Neural crest cell (in vitro differentiated cells): ENCODE measurements at regions not wholly inside any gene's neighbourhood (a gene's known extent, or its start where the extent isn't known, plus 50 kb on each side); places are given as distances from the start of the nearest gene placed in this dataset.

Experiments
- DNase-seq: peaks from one replicate; pipeline ENCODE4 v3.0.0; 2021; ENCODE audit warnings: low read depth, mixed read lengths, low spot score
- H3K27ac Mint-ChIP-seq: one replicate; pipeline ENCODE4 v1.8.0; 2021; ENCODE audit warnings: mild to moderate bottlenecking, mixed read lengths; ENCODE audit not compliant: unreplicated experiment
- H3K27me3 Mint-ChIP-seq: 2 replicates; pipeline ENCODE4 v1.8.0; 2021; ENCODE audit warnings: low read depth, mild to moderate bottlenecking, mixed read lengths
- H3K36me3 Mint-ChIP-seq: 2 replicates; pipeline ENCODE4 v1.8.0; 2021; ENCODE audit warnings: low read depth, mild to moderate bottlenecking, mixed read lengths
- H3K4me1 Mint-ChIP-seq: 2 replicates; pipeline ENCODE4 v1.8.0; 2021; ENCODE audit warnings: mixed read lengths
- H3K4me3 Mint-ChIP-seq: one replicate; pipeline ENCODE4 v1.8.0; 2021; ENCODE audit warnings: mild to moderate bottlenecking, mixed read lengths
- H3K9me3 Mint-ChIP-seq: 2 replicates; pipeline ENCODE4 v1.8.0; 2021; ENCODE audit warnings: mixed read lengths
- TF ChIP-seq, protein P1 (sequence below): fragments of 200-600 bp; sonication (generic); conservative IDR thresholded peaks from 2 replicates; pipeline ENCODE4 v1.5.0; 2021; ENCODE audit warnings: antibody characterized with exemption, mild to moderate bottlenecking

DNA sequence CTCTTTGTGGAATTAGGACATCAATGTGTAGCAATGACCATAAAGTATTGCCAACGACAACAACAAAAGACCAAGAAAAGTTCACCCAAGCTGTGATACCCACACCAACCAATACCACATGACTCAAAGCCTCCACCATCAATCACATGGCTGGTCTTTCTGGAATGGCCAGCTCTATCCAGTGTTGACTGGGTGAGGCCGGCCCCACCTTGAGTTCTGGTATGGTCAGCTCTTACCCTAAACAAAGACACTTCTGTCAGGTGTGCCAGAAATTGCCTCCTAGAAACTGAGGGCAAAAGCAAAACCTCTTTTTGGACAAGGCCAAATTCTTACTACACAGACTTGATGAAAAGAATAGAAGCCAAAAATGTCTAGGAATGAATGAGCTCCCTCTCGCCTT, 331.5 kb downstream of the ZNF608 start:
- DNase-seq: no peak
- Mint-ChIP-seq H3K27me3 (no peaks in the 10 kb centered on the region), H3K27ac (peak overlapping the region; percentile 79), H3K4me3 (no peak overlapping the region), H3K4me1 (peaks cover 13% of the 10 kb centered on the region), H3K9me3 (peaks cover 8% of the 10 kb centered on the region), H3K36me3 (peaks cover 5% of the 10 kb centered on the region)
- TF ChIP-seq, protein P1, sequence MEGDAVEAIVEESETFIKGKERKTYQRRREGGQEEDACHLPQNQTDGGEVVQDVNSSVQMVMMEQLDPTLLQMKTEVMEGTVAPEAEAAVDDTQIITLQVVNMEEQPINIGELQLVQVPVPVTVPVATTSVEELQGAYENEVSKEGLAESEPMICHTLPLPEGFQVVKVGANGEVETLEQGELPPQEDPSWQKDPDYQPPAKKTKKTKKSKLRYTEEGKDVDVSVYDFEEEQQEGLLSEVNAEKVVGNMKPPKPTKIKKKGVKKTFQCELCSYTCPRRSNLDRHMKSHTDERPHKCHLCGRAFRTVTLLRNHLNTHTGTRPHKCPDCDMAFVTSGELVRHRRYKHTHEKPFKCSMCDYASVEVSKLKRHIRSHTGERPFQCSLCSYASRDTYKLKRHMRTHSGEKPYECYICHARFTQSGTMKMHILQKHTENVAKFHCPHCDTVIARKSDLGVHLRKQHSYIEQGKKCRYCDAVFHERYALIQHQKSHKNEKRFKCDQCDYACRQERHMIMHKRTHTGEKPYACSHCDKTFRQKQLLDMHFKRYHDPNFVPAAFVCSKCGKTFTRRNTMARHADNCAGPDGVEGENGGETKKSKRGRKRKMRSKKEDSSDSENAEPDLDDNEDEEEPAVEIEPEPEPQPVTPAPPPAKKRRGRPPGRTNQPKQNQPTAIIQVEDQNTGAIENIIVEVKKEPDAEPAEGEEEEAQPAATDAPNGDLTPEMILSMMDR: no peak

DNA sequence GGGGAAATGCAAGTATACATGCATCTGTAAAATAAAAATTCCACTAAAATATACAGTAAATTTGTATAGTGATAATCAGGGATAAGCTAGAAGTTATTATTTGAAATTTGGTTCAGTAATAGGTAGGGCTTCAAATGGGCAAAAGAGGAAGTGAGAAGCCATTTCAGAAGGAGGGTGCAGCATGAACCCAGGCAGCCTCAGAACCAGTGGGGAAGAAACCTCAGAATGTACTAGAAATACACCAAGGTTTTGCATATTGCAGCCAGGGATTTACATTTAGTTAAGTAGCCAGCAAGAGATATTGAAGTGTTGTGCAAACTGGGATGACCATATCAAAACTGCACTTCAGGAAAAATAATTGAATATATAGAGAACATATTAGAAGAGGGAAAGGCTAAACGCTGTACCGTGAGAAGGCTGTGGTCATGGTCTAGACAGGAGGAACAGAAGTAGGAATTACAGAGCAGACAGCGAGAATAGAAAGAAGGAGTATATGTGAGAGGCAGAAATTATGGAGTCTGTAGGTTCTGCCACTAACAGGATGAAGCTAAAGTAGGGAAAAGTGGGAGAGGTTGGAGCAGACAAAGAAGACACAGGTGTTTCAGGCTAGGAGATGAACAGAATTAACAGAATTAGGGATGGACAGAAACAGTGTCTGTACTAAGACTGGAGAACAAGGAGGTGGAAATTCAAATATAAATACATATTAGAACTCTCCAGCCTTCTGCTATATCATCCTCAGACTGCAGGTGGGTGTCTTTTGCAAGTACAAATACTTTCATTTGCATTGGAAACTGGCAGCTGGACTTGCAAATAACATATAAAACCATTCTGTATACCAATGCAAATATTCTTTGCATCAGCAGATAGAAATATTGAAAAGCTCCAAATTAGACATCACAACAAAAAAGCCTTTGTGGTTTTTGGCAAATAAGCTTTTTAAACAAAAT, 335.6 kb downstream of the ZNF608 start:
- H3K27ac Mint-ChIP-seq: no peak overlapping the region
- no peak overlapping the region for H3K4me3 Mint-ChIP-seq
- no peak for DNase-seq
- peaks cover 33% of the 10 kb centered on the region for H3K4me1 Mint-ChIP-seq
- H3K27me3 Mint-ChIP-seq: no peaks in the 10 kb centered on the region
- TF ChIP-seq, protein P1: peak; percentile 41
- H3K36me3 Mint-ChIP-seq: peaks cover 5% of the 10 kb centered on the region
- H3K9me3 Mint-ChIP-seq: peaks cover 15% of the 10 kb centered on the region

DNA sequence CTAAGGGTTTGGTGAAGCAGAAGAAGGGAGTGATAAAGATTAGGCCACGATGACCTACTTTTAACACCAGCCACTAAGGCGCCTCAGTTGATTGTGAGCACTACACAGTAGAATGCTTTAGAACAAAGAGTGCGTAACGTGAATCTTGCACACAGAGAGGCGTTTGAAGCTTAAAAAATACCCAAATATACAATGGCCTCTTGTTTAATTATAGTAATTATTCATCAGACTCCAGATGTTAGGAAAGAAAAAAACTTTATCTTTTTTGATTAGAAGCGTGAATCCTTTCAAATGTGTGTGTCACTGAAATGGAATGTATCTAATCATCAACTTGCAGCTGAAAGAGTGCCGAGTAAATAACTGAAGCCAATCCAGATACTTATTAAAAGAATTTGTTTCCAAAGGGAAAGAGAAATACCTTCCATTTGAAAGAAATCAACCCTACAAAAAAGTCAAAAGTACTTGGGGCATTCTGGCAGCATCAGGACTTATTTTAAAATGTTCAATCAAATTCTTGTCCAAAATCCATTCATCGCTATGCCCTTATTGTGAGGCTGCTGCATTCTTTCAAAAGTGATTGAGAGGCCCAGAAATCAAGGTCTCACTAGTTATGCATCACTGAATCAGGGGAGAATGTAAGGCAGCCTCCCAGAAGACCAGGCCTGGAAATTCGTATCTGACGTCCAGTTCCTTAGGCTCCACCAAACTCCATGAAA, 337.5 kb downstream of the ZNF608 start:
- Mint-ChIP-seq H3K27ac (peak overlapping the region; percentile 66), H3K4me3 (no peak overlapping the region), H3K36me3 (peaks cover 5% of the 10 kb centered on the region), H3K4me1 (peaks cover 29% of the 10 kb centered on the region), H3K9me3 (peaks cover 15% of the 10 kb centered on the region), H3K27me3 (no peaks in the 10 kb centered on the region)
- no peak for DNase-seq
- TF ChIP-seq, protein P1: no peak

DNA sequence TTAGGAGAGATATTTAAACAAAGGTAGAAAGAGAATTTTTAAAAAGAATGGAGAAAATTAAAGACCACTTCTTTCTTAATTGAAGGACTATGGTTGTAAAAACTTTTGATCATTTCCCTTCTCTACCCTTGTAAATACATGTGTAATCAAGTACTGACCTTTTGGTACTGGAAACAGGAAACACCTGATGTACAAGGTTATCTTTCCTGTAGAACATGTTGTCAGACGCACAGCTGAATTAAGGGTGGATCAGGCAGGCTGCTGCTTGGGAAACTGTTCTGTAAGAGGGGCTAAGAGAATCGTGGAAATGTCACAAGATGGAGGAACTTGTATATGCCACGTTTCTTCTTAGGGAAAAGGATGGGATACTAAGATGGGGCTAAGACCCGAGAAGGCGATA, 341.6 kb downstream of the ZNF608 start:
- TF ChIP-seq, protein P1: no peak
- Mint-ChIP-seq H3K4me3 (no peak overlapping the region), H3K27me3 (no peaks in the 10 kb centered on the region), H3K36me3 (no peaks in the 10 kb centered on the region), H3K9me3 (peaks cover 7% of the 10 kb centered on the region), H3K4me1 (peaks cover 41% of the 10 kb centered on the region), H3K27ac (no peak overlapping the region)
- DNase-seq: no peak

DNA sequence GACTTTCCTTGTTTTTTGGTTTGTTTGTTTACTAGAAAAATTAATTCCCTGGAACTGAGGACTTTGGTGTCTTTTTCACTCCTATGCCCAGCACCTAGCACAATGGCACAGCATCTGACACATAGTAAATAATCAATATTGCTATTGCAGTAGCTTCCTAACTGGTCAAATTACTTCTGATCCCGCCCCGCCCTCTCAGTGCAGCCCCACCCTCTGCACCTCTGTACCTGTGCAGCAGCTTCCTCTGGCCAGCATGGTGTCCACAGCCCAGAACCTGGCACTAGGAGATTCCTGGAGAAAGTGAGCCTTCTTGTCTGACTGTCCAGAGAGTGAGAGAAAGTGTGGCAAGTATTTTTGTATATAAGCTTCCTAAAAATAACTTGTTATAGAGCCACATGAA, 343.2 kb downstream of the ZNF608 start:
- no peak for DNase-seq
- H3K9me3 Mint-ChIP-seq: peaks cover 5% of the 10 kb centered on the region
- TF ChIP-seq, protein P1: no peak
- no peak overlapping the region for H3K27ac Mint-ChIP-seq
- no peak overlapping the region for H3K4me3 Mint-ChIP-seq
- no peaks in the 10 kb centered on the region for H3K36me3 Mint-ChIP-seq
- no peaks in the 10 kb centered on the region for H3K27me3 Mint-ChIP-seq
- peaks cover 39% of the 10 kb centered on the region for H3K4me1 Mint-ChIP-seq
